ENCODE measurements at regions not wholly inside any gene's neighbourhood (a gene's known extent, or its start where the extent isn't known, plus 50 kb on each side); places are given as distances from the start of the nearest gene placed in this dataset.
A peak's percentile ranks its signal among the peaks of the same experiment; 100 is the strongest.

DNA sequence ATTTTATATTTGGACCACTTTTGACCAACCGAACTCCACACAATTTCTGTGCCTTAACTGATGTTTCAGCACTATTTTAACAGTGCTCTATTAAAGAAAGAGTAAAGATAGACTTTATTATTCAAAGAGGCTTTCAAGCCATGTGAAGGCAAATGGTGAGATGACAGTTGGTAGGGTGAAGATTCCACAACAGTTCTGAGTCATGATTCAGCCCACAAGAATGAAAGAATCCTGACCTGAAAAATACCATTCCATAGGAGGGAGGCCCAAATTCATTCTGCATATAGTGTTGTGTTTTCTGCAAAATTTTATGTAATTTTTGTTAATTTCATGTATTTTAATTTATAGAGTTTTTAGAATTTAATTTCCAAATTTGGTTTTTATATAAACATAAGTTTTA is 135.6 kb upstream of the STAC start:
- intact Hi-C loops (cut with DNase I; ENCODE audit: low total_unique reads), result no loop called here
- H3K9me3 ChIP-seq, result peaks cover 0 to 2% (median 0%) of the 10 kb centered on the region in 8 donors
- H3K27me3 ChIP-seq (replicated peaks in 1 of 7), result no peaks in the 10 kb centered on the region
- no peak for DNase-seq
- no peak for TF ChIP-seq POLR2AphosphoS5 (IDR thresholded peaks at IDR 0.05)
- H3K4me3 ChIP-seq, result no peak overlapping the region
- H3K36me3 ChIP-seq, result no peaks in the 10 kb centered on the region
- H3K4me1 ChIP-seq, result no peaks in the 10 kb centered on the region
- 81 to 98% (median 95%) methylated on average over 1 of the region's 1 CpG for WGBS, 5 donors
- H3K27ac ChIP-seq, result no peak overlapping the region

DNA sequence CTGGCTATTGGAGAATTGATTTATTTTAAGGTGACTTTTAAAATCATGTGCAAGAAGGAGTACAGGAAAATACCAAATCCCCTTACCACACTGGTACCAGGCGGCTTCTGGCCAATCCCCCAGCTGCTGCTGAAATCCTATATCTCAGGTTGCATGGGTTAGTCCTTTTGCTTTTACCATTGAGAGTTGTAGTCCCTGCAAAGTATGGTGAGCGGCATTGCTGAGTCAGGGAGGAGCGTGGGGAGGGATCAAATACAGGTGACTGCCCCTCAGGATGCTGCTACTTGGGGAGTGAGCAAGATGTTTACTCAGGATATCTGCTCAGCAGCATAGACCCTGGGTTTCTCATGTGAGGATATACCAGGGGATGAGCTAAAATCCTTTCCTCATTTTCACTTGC is 131.9 kb upstream of the STAC start:
- no peak for DNase-seq
- no peak overlapping the region for H3K27ac ChIP-seq
- no peaks in the 10 kb centered on the region for H3K36me3 ChIP-seq
- 69 to 94% (median 82%) methylated on average over 3 of the region's 3 CpGs for WGBS, 5 donors
- peaks cover 0 to 37% (median 22%) of the 10 kb centered on the region in 8 donors for H3K9me3 ChIP-seq
- TF ChIP-seq CTCF (IDR thresholded peaks at IDR 0.05 in 8 of 11, conservative IDR thresholded peaks at IDR 0.05 in 3 of 11), result no peak
- H3K27me3 ChIP-seq (replicated peaks in 1 of 7), result no peaks in the 10 kb centered on the region
- H3K4me3 ChIP-seq, result no peak overlapping the region
- H3K4me1 ChIP-seq, result no peaks in the 10 kb centered on the region
- intact Hi-C loops (cut with DNase I; ENCODE audit: low total_unique reads), result no loop called here

GRCh38 chr3:36250191-36250590 is 130.1 kb upstream of the STAC start:
- H3K36me3 ChIP-seq, result no peaks in the 10 kb centered on the region

DNA sequence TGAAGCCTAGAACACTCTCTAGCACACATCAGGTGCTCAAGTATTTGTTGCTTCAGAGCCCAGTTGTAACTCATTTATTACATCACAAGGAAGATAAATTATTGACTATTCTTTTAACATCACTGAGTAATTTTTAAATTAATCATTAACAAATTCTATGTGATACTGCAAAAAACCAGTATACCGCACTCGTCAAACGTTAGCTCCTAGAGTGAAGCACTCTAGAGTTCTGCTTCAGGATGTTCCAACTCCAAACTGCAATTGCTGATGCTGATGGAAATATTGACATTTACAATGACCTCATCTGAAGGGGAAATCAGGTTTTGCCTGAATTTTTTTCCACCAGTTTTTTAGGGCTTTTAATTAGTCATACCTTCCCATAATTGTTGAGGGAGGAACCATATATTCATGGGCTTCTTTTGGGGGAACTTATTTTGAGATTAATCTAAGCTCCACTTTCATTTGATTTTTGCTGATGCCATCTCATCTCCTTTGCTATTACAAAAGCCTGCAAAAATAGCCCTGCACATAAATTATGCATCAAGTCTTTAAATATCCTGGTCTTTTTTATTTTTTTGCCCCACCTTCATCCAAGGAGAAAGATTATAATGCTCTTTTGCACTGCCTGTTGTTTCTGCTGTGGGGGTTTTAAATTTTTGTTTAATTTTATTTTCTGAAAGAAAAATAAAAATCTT is 123.0 kb upstream of the STAC start:
- DNase-seq, result no peak
- 95 to 98% (median 96%) methylated on average over 3 of the region's 3 CpGs for WGBS, 5 donors
- H3K27me3 ChIP-seq (replicated peaks in 1 of 7), result no peaks in the 10 kb centered on the region

More at GRCh38 chr3:36250191-36250590, 130.1 kb upstream of the STAC start:
- DNase-seq, result peak; percentile 52
- H3K4me1 ChIP-seq, result no peaks in the 10 kb centered on the region
- intact Hi-C loops (cut with DNase I; ENCODE audit: low total_unique reads), result no loop called here
- H3K9me3 ChIP-seq, result peaks cover 0 to 48% (median 25%) of the 10 kb centered on the region in 8 donors
- TF ChIP-seq POLR2AphosphoS5 (IDR thresholded peaks at IDR 0.05), result no peak
- TF ChIP-seq POLR2A (IDR thresholded peaks at IDR 0.05), result no peak
- TF ChIP-seq CTCF (IDR thresholded peaks at IDR 0.05 in 8 of 11, conservative IDR thresholded peaks at IDR 0.05 in 3 of 11), result no peak
- H3K27ac ChIP-seq, result no peak overlapping the region
- no peak overlapping the region for H3K4me3 ChIP-seq
- H3K27me3 ChIP-seq (replicated peaks in 1 of 7), result no peaks in the 10 kb centered on the region
- 80 to 95% (median 83%) methylated on average over 1 of the region's 1 CpG for WGBS, 5 donors

More for the DNA sequence above, 123.0 kb upstream of the STAC start:
- H3K9me3 ChIP-seq, result peaks cover 0 to 24% (median 14%) of the 10 kb centered on the region in 8 donors
- H3K36me3 ChIP-seq, result no peaks in the 10 kb centered on the region
- H3K27ac ChIP-seq, result no peak overlapping the region
- TF ChIP-seq CTCF (IDR thresholded peaks at IDR 0.05 in 8 of 11, conservative IDR thresholded peaks at IDR 0.05 in 3 of 11) (no peak), POLR2A (IDR thresholded peaks at IDR 0.05) (no peak), POLR2AphosphoS5 (IDR thresholded peaks at IDR 0.05) (no peak)
- H3K4me3 ChIP-seq, result no peak overlapping the region
- no peaks in the 10 kb centered on the region for H3K4me1 ChIP-seq
- intact Hi-C loops (cut with DNase I; ENCODE audit: low total_unique reads), result no loop called here
